K562 (cell line): ENCODE measurements at regions not wholly inside any gene's neighbourhood (a gene's known extent, or its start where the extent isn't known, plus 50 kb on each side); places are given as distances from the start of the nearest gene placed in this dataset.

Source experiments
- NR2C1 ChIP-seq, 2 experiments: fragments of 450-650 bp; IDR thresholded peaks; 2 replicates each; pipeline ENCODE4 v1.6.1; 2017; ENCODE audit warnings: mild to moderate bottlenecking in 2 of 2, antibody characterized with exemption in 1 of 2, inconsistent platforms in 1 of 2, missing compliant biosample characterization in 1 of 2, missing genetic modification characterization in 1 of 2
- NR3C1 ChIP-seq: sonication (generic); formaldehyde crosslinking; IDR thresholded peaks from 2 replicates; pipeline ENCODE4 v1.8.1; 2022; ENCODE audit warnings: missing genetic modification reagents
- PPARD ChIP-seq: fragments of 250-450 bp; sonication (Bioruptor Pico); IDR thresholded peaks from 2 replicates; pipeline ENCODE4 v1.8.0; 2022; ENCODE audit warnings: inconsistent platforms, mild to moderate bottlenecking, moderate library complexity
- SMAD2 ChIP-seq: fragments of 150-350 bp; IDR thresholded peaks from 2 replicates; pipeline ENCODE4 v1.6.1; 2014; ENCODE audit warnings: low read depth, mild to moderate bottlenecking, low read length
- TEAD4 ChIP-seq, 2 experiments: sonication (generic) in 1 of 2; formaldehyde crosslinking in 1 of 2; IDR thresholded peaks; 2 replicates each; pipeline versions ENCODE4 v1.6.1 to v1.8.0; 2012 to 2022; ENCODE audit warnings: borderline replicate concordance in 1 of 2, inconsistent platforms in 1 of 2, low read length in 1 of 2, mild to moderate bottlenecking in 1 of 2, missing genetic modification reagents in 1 of 2
- YBX1 ChIP-seq: fragments of 450-650 bp; IDR thresholded peaks from 2 replicates; pipeline ENCODE4 v1.7.1; 2016; ENCODE audit warnings: mild to moderate bottlenecking
- ZC3H8 ChIP-seq: fragments of 450-650 bp; IDR thresholded peaks from 2 replicates; pipeline ENCODE4 v1.6.1; 2017
- ZNF436 ChIP-seq: fragments of 250-450, 450-650 bp; sonication (Bioruptor Pico); formaldehyde crosslinking; IDR thresholded peaks from 2 replicates; pipeline ENCODE4 v1.7.0; 2020; ENCODE audit warnings: mild to moderate bottlenecking
- TF ChIP-seq, protein P1 (sequence below): fragments of 450-650 bp; IDR thresholded peaks from 2 replicates; pipeline ENCODE4 v1.7.1; 2018; ENCODE audit warnings: mild to moderate bottlenecking, low read depth; ENCODE audit not compliant: partially characterized antibody
- TF ChIP-seq, protein P2 (sequence below), 3 experiments: fragments of 200-800 bp in 1 of 3; fragments of 250-450 bp in 1 of 3; fragments of 450-650 bp in 1 of 3; sonication (Bioruptor Pico) in 1 of 3; sonication (Bioruptor generic) in 1 of 3; formaldehyde crosslinking in 1 of 3; IDR thresholded peaks; 2 replicates each; pipeline versions ENCODE4 v1.6.1 to v1.8.0; 2016 to 2022; ENCODE audit warnings: mild to moderate bottlenecking in 2 of 3, missing genetic modification characterization in 2 of 3, missing compliant biosample characterization in 1 of 3, moderate library complexity in 1 of 3
- TF ChIP-seq, protein P3 (sequence below): fragments of 250-450 bp; sonication (Bioruptor Pico); IDR thresholded peaks from 2 replicates; pipeline ENCODE4 v1.8.0; 2022; ENCODE audit warnings: inconsistent platforms, mild to moderate bottlenecking, moderate library complexity, borderline replicate concordance
- TF ChIP-seq, protein P4 (sequence below): fragments of 450-650 bp; conservative IDR thresholded peaks from 2 replicates; pipeline ENCODE4 v1.6.1; 2016; ENCODE audit warnings: missing genetic modification characterization, low read depth, mild to moderate bottlenecking, missing compliant biosample characterization, moderate library complexity
- TF ChIP-seq, protein P5 (sequence below): fragments of 250-450 bp; sonication (Bioruptor Pico); IDR thresholded peaks from 2 replicates; pipeline ENCODE4 v1.4.0; 2020; ENCODE audit warnings: mild to moderate bottlenecking, moderate library complexity, borderline replicate concordance
- TF ChIP-seq, protein P6 (sequence below): fragments of 450-650 bp; IDR thresholded peaks from 2 replicates; pipeline ENCODE4 v1.6.1; 2016

DNA sequence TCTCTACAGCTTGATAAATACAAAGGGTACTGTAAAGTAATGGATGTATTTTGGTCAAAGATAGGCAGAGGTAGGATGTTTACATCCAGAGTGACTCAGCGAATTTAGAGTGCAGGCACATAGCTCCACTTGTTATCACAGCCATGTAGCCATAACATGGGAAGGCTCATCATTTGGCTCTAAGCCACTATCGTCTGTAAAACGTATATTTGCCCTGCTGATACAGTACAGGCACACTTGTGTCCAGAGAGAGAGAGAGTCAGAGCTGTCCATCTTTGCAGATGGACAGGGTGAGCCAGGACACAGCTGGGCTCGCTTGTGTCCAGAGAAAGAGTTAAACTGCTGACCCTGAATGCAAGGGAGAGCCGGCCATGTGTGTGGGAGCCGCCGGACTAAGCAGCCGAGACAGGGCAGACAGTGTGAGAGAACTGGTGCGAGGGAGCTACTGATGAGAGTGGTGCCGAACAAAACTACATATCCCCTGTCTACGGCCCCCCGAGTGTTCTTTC, 619.0 kb downstream of the DOK5 start (continued):
- TF ChIP-seq, protein P1, sequence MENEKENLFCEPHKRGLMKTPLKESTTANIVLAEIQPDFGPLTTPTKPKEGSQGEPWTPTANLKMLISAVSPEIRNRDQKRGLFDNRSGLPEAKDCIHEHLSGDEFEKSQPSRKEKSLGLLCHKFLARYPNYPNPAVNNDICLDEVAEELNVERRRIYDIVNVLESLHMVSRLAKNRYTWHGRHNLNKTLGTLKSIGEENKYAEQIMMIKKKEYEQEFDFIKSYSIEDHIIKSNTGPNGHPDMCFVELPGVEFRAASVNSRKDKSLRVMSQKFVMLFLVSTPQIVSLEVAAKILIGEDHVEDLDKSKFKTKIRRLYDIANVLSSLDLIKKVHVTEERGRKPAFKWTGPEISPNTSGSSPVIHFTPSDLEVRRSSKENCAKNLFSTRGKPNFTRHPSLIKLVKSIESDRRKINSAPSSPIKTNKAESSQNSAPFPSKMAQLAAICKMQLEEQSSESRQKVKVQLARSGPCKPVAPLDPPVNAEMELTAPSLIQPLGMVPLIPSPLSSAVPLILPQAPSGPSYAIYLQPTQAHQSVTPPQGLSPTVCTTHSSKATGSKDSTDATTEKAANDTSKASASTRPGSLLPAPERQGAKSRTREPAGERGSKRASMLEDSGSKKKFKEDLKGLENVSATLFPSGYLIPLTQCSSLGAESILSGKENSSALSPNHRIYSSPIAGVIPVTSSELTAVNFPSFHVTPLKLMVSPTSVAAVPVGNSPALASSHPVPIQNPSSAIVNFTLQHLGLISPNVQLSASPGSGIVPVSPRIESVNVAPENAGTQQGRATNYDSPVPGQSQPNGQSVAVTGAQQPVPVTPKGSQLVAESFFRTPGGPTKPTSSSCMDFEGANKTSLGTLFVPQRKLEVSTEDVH: no peak
- TF ChIP-seq, protein P2, sequence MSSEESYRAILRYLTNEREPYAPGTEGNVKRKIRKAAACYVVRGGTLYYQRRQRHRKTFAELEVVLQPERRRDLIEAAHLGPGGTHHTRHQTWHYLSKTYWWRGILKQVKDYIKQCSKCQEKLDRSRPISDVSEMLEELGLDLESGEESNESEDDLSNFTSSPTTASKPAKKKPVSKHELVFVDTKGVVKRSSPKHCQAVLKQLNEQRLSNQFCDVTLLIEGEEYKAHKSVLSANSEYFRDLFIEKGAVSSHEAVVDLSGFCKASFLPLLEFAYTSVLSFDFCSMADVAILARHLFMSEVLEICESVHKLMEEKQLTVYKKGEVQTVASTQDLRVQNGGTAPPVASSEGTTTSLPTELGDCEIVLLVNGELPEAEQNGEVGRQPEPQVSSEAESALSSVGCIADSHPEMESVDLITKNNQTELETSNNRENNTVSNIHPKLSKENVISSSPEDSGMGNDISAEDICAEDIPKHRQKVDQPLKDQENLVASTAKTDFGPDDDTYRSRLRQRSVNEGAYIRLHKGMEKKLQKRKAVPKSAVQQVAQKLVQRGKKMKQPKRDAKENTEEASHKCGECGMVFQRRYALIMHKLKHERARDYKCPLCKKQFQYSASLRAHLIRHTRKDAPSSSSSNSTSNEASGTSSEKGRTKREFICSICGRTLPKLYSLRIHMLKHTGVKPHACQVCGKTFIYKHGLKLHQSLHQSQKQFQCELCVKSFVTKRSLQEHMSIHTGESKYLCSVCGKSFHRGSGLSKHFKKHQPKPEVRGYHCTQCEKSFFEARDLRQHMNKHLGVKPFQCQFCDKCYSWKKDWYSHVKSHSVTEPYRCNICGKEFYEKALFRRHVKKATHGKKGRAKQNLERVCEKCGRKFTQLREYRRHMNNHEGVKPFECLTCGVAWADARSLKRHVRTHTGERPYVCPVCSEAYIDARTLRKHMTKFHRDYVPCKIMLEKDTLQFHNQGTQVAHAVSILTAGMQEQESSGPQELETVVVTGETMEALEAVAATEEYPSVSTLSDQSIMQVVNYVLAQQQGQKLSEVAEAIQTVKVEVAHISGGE (CRISPR knock-in tag; IDR thresholded peaks at IDR 0.05): no peak
- TF ChIP-seq SMAD2: no peak
- TF ChIP-seq, protein P3, sequence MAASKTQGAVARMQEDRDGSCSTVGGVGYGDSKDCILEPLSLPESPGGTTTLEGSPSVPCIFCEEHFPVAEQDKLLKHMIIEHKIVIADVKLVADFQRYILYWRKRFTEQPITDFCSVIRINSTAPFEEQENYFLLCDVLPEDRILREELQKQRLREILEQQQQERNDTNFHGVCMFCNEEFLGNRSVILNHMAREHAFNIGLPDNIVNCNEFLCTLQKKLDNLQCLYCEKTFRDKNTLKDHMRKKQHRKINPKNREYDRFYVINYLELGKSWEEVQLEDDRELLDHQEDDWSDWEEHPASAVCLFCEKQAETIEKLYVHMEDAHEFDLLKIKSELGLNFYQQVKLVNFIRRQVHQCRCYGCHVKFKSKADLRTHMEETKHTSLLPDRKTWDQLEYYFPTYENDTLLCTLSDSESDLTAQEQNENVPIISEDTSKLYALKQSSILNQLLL (CRISPR knock-in tag): no peak
- TF ChIP-seq, protein P4, sequence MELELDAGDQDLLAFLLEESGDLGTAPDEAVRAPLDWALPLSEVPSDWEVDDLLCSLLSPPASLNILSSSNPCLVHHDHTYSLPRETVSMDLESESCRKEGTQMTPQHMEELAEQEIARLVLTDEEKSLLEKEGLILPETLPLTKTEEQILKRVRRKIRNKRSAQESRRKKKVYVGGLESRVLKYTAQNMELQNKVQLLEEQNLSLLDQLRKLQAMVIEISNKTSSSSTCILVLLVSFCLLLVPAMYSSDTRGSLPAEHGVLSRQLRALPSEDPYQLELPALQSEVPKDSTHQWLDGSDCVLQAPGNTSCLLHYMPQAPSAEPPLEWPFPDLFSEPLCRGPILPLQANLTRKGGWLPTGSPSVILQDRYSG (tag): no peak
- no peak for TF ChIP-seq ZC3H8
- no peak for TF ChIP-seq YBX1
- TF ChIP-seq NR3C1 (CRISPR knock-in tag): no peak
- TF ChIP-seq ZNF436: no peak
- TF ChIP-seq TEAD4 (IDR thresholded peaks at IDR 0.05; ENCODE audit: low read length): peak; percentile 70
- no peak for TF ChIP-seq TEAD4 (CRISPR knock-in tag; IDR thresholded peaks at IDR 0.05; ENCODE audit: borderline replicate concordance)
- TF ChIP-seq PPARD (CRISPR knock-in tag): no peak
- TF ChIP-seq, protein P5, sequence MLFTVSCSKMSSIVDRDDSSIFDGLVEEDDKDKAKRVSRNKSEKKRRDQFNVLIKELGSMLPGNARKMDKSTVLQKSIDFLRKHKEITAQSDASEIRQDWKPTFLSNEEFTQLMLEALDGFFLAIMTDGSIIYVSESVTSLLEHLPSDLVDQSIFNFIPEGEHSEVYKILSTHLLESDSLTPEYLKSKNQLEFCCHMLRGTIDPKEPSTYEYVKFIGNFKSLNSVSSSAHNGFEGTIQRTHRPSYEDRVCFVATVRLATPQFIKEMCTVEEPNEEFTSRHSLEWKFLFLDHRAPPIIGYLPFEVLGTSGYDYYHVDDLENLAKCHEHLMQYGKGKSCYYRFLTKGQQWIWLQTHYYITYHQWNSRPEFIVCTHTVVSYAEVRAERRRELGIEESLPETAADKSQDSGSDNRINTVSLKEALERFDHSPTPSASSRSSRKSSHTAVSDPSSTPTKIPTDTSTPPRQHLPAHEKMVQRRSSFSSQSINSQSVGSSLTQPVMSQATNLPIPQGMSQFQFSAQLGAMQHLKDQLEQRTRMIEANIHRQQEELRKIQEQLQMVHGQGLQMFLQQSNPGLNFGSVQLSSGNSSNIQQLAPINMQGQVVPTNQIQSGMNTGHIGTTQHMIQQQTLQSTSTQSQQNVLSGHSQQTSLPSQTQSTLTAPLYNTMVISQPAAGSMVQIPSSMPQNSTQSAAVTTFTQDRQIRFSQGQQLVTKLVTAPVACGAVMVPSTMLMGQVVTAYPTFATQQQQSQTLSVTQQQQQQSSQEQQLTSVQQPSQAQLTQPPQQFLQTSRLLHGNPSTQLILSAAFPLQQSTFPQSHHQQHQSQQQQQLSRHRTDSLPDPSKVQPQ: no peak
- TF ChIP-seq, protein P6, sequence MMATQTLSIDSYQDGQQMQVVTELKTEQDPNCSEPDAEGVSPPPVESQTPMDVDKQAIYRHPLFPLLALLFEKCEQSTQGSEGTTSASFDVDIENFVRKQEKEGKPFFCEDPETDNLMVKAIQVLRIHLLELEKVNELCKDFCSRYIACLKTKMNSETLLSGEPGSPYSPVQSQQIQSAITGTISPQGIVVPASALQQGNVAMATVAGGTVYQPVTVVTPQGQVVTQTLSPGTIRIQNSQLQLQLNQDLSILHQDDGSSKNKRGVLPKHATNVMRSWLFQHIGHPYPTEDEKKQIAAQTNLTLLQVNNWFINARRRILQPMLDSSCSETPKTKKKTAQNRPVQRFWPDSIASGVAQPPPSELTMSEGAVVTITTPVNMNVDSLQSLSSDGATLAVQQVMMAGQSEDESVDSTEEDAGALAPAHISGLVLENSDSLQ: peak; percentile 90
- no peak; the same call in 1 of the 2 replicates for TF ChIP-seq NR2C1 (IDR thresholded peaks at IDR 0.05)
- TF ChIP-seq NR2C1 (tag; IDR thresholded peaks at IDR 0.05): 0 out of 2 replicates have a peak, but pooled peaks have one; percentile 40
